ENCODE measurements at regions not wholly inside any gene's neighbourhood (a gene's known extent, or its start where the extent isn't known, plus 50 kb on each side); places are given as distances from the start of the nearest gene placed in this dataset.
"Not testable (repeated sequence)": the region's sequence is repeated elsewhere in the genome, so short reads cannot be mapped to it uniquely, and the experiment has no call there.

- H3K36me3 ChIP-seq (ENCODE audit: insufficient read depth, insufficient read length, low read length): no peaks in the 10 kb centered on the region
- no peak overlapping the region for H3K9ac ChIP-seq (ENCODE audit: insufficient read length, low read depth)
- H3K4me3 ChIP-seq (ENCODE audit: insufficient read length, low read depth): no peak overlapping the region
- TF ChIP-seq SUZ12 (IDR thresholded peaks at IDR 0.05; ENCODE audit: extremely low read depth, insufficient read depth, insufficient read length) (no peak), ZNF274 (IDR thresholded peaks at IDR 0.05; ENCODE audit: low read depth, low read length) (no peak), YY1 (IDR thresholded peaks at IDR 0.05; ENCODE audit: insufficient read depth, insufficient read length) (no peak)
- no peak for DNase-seq (ENCODE audit: low read depth, low spot score)
- H3K27me3 ChIP-seq (ENCODE audit: insufficient read depth, insufficient read length): no peaks in the 10 kb centered on the region
- no peaks in the 10 kb centered on the region for H3K4me1 ChIP-seq (ENCODE audit: insufficient read depth, insufficient read length)
- H3K9me3 ChIP-seq (ENCODE audit: insufficient read depth, low read length): peaks cover 12% of the 10 kb centered on the region; the same call in 1 of the 2 replicates
Measured at GRCh38 chrX:107348051-107348450, 101.4 kb upstream of the FRMPD3 start.

- TF ChIP-seq SUZ12 (IDR thresholded peaks at IDR 0.05; ENCODE audit: extremely low read depth, insufficient read depth, insufficient read length): no peak
- TF ChIP-seq YY1 (IDR thresholded peaks at IDR 0.05; ENCODE audit: insufficient read depth, insufficient read length): no peak
- TF ChIP-seq ZNF274 (IDR thresholded peaks at IDR 0.05; ENCODE audit: low read depth, low read length): no peak
- DNase-seq (ENCODE audit: low read depth, low spot score): no peak
- Histone ChIP-seq H3K36me3 (ENCODE audit: insufficient read depth, insufficient read length, low read length) (no peaks in the 10 kb centered on the region), H3K9me3 (ENCODE audit: insufficient read depth, low read length) (peaks cover 14% of the 10 kb centered on the region; the same call in 1 of the 2 replicates), H3K27me3 (ENCODE audit: insufficient read depth, insufficient read length) (no peaks in the 10 kb centered on the region), H3K4me1 (ENCODE audit: insufficient read depth, insufficient read length) (no peaks in the 10 kb centered on the region), H3K4me3 (ENCODE audit: insufficient read length, low read depth) (no peak overlapping the region), H3K9ac (ENCODE audit: insufficient read length, low read depth) (no peak overlapping the region)
Measured at GRCh38 chrX:107348990-107349389, 100.5 kb upstream of the FRMPD3 start.

GRCh38 chrX:107355533-107355932, 93.9 kb upstream of the FRMPD3 start:
- peak; percentile 81 for DNase-seq (ENCODE audit: low read depth, low spot score)
- no peak overlapping the region for H3K4me3 ChIP-seq (ENCODE audit: insufficient read length, low read depth)
- H3K27me3 ChIP-seq (ENCODE audit: insufficient read depth, insufficient read length): peaks cover 12% of the 10 kb centered on the region
- TF ChIP-seq YY1 (IDR thresholded peaks at IDR 0.05; ENCODE audit: insufficient read depth, insufficient read length): no peak
- TF ChIP-seq ZNF274 (IDR thresholded peaks at IDR 0.05; ENCODE audit: low read depth, low read length): no peak
- no peak for TF ChIP-seq SUZ12 (IDR thresholded peaks at IDR 0.05; ENCODE audit: extremely low read depth, insufficient read depth, insufficient read length)
- H3K9me3 ChIP-seq (ENCODE audit: insufficient read depth, low read length): peaks cover 29% of the 10 kb centered on the region
- no peak overlapping the region for H3K9ac ChIP-seq (ENCODE audit: insufficient read length, low read depth)
- no peaks in the 10 kb centered on the region for H3K36me3 ChIP-seq (ENCODE audit: insufficient read depth, insufficient read length, low read length)
- H3K4me1 ChIP-seq (ENCODE audit: insufficient read depth, insufficient read length): peaks cover 3% of the 10 kb centered on the region

- Histone ChIP-seq H3K9me3 (ENCODE audit: insufficient read depth, low read length) (peaks cover 37% of the 10 kb centered on the region), H3K4me1 (ENCODE audit: insufficient read depth, insufficient read length) (no peaks in the 10 kb centered on the region), H3K4me3 (ENCODE audit: insufficient read length, low read depth) (no peak overlapping the region), H3K36me3 (ENCODE audit: insufficient read depth, insufficient read length, low read length) (no peaks in the 10 kb centered on the region), H3K27me3 (ENCODE audit: insufficient read depth, insufficient read length) (peaks cover 12% of the 10 kb centered on the region), H3K9ac (ENCODE audit: insufficient read length, low read depth) (no peak overlapping the region)
- TF ChIP-seq YY1 (IDR thresholded peaks at IDR 0.05; ENCODE audit: insufficient read depth, insufficient read length) (no peak), SUZ12 (IDR thresholded peaks at IDR 0.05; ENCODE audit: extremely low read depth, insufficient read depth, insufficient read length) (no peak), ZNF274 (IDR thresholded peaks at IDR 0.05; ENCODE audit: low read depth, low read length) (no peak)
- no peak for DNase-seq (ENCODE audit: low read depth, low spot score)
Measured at GRCh38 chrX:107360788-107361360, 88.6 kb upstream of the FRMPD3 start.

- H3K4me1 ChIP-seq (ENCODE audit: insufficient read depth, insufficient read length); H3K27me3 ChIP-seq (ENCODE audit: insufficient read depth, insufficient read length); H3K4me3 ChIP-seq (ENCODE audit: insufficient read length, low read depth); H3K36me3 ChIP-seq (ENCODE audit: insufficient read depth, insufficient read length, low read length); H3K9ac ChIP-seq (ENCODE audit: insufficient read length, low read depth); DNase-seq (ENCODE audit: low read depth, low spot score); H3K9me3 ChIP-seq (ENCODE audit: insufficient read depth, low read length): not testable (repeated sequence)
Measured at GRCh38 chrX:107370185-107370584, 79.3 kb upstream of the FRMPD3 start.

GRCh38 chrX:107374132-107374531, 75.3 kb upstream of the FRMPD3 start:
- no peak overlapping the region for H3K4me3 ChIP-seq (ENCODE audit: insufficient read length, low read depth)
- H3K4me1 ChIP-seq (ENCODE audit: insufficient read depth, insufficient read length): no peaks in the 10 kb centered on the region
- TF ChIP-seq ZNF274 (IDR thresholded peaks at IDR 0.05; ENCODE audit: low read depth, low read length) (no peak), SUZ12 (IDR thresholded peaks at IDR 0.05; ENCODE audit: extremely low read depth, insufficient read depth, insufficient read length) (no peak), YY1 (IDR thresholded peaks at IDR 0.05; ENCODE audit: insufficient read depth, insufficient read length) (no peak)
- DNase-seq (ENCODE audit: low read depth, low spot score): peak; percentile 63
- no peaks in the 10 kb centered on the region for H3K27me3 ChIP-seq (ENCODE audit: insufficient read depth, insufficient read length)
- no peak overlapping the region for H3K9ac ChIP-seq (ENCODE audit: insufficient read length, low read depth)
- H3K36me3 ChIP-seq (ENCODE audit: insufficient read depth, insufficient read length, low read length): no peaks in the 10 kb centered on the region
- no peaks in the 10 kb centered on the region; the same call in 1 of the 2 replicates for H3K9me3 ChIP-seq (ENCODE audit: insufficient read depth, low read length)

- Histone ChIP-seq H3K9ac (ENCODE audit: insufficient read length, low read depth) (no peak overlapping the region), H3K36me3 (ENCODE audit: insufficient read depth, insufficient read length, low read length) (no peaks in the 10 kb centered on the region), H3K27me3 (ENCODE audit: insufficient read depth, insufficient read length) (no peaks in the 10 kb centered on the region), H3K4me3 (ENCODE audit: insufficient read length, low read depth) (no peak overlapping the region), H3K4me1 (ENCODE audit: insufficient read depth, insufficient read length) (no peaks in the 10 kb centered on the region), H3K9me3 (ENCODE audit: insufficient read depth, low read length) (no peaks in the 10 kb centered on the region; the same call in 1 of the 2 replicates)
- TF ChIP-seq ZNF274 (IDR thresholded peaks at IDR 0.05; ENCODE audit: low read depth, low read length) (no peak), YY1 (IDR thresholded peaks at IDR 0.05; ENCODE audit: insufficient read depth, insufficient read length) (no peak), SUZ12 (IDR thresholded peaks at IDR 0.05; ENCODE audit: extremely low read depth, insufficient read depth, insufficient read length) (no peak)
- DNase-seq (ENCODE audit: low read depth, low spot score): no peak
Measured at GRCh38 chrX:107374831-107375230, 74.6 kb upstream of the FRMPD3 start.

GRCh38 chrX:107376186-107376585, 73.3 kb upstream of the FRMPD3 start:
- H3K4me3 ChIP-seq (ENCODE audit: insufficient read length, low read depth); H3K4me1 ChIP-seq (ENCODE audit: insufficient read depth, insufficient read length); H3K9me3 ChIP-seq (ENCODE audit: insufficient read depth, low read length); DNase-seq (ENCODE audit: low read depth, low spot score); H3K27me3 ChIP-seq (ENCODE audit: insufficient read depth, insufficient read length); H3K9ac ChIP-seq (ENCODE audit: insufficient read length, low read depth); H3K36me3 ChIP-seq (ENCODE audit: insufficient read depth, insufficient read length, low read length): not testable (repeated sequence)

Measured in NT2/D1 (cell line).